ENCODE measurements at regions not wholly inside any gene's neighbourhood (a gene's known extent, or its start where the extent isn't known, plus 50 kb on each side); places are given as distances from the start of the nearest gene placed in this dataset.

DNA sequence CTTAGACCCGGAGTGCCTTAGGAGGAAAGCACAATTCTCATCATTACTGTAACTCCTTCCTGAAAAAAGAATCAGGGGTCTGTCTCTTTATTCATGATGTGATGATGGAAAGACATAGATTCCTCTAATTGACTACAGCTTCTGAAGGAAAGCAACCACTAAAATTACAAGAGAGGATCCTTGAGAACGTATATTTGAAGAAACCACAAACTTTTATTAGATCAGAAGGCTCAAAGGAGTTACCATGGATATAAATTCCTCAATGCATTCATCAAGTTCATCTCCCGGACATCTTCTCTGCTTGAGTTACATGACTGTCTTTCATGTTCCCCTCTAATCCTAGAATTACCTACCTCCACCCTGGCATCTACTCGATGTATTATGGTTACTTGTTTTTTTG lies 104.1 kb upstream of the PAPPA start:
- Mint-ChIP-seq H3K4me3 (ENCODE audit: unreplicated experiment) (no peak overlapping the region), H3K9me3 (ENCODE audit: unreplicated experiment) (no peaks in the 10 kb centered on the region), H3K27ac (ENCODE audit: unreplicated experiment) (no peak overlapping the region), H3K4me1 (ENCODE audit: unreplicated experiment) (no peaks in the 10 kb centered on the region), H3K36me3 (ENCODE audit: unreplicated experiment) (peaks cover 3% of the 10 kb centered on the region), H3K27me3 (ENCODE audit: unreplicated experiment) (no peaks in the 10 kb centered on the region)
- TF ChIP-seq, protein P1, sequence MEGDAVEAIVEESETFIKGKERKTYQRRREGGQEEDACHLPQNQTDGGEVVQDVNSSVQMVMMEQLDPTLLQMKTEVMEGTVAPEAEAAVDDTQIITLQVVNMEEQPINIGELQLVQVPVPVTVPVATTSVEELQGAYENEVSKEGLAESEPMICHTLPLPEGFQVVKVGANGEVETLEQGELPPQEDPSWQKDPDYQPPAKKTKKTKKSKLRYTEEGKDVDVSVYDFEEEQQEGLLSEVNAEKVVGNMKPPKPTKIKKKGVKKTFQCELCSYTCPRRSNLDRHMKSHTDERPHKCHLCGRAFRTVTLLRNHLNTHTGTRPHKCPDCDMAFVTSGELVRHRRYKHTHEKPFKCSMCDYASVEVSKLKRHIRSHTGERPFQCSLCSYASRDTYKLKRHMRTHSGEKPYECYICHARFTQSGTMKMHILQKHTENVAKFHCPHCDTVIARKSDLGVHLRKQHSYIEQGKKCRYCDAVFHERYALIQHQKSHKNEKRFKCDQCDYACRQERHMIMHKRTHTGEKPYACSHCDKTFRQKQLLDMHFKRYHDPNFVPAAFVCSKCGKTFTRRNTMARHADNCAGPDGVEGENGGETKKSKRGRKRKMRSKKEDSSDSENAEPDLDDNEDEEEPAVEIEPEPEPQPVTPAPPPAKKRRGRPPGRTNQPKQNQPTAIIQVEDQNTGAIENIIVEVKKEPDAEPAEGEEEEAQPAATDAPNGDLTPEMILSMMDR (IDR thresholded peaks at IDR 0.05): no peak
- no peak for DNase-seq (ENCODE audit: extremely low spot score, unreplicated experiment)

DNA sequence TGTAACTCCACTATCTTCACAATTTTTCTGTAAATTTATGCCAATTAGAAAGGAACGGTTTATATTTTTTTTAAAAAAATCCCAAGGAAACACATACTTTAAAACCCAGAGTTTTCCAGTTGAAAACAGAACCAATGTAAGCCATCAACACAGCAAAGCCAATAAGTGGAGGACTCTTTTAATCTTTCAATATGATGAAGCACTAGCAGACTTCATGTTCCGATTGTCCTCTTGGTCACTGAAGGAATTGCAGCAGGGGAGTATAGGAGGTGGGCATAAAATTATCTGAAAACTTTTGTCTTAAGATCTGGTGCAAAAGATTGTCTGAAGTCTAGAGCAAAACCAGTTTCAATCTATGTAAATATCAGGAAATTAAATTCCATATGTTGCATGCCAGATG lies 102.1 kb upstream of the PAPPA start:
- no peak overlapping the region for H3K27ac Mint-ChIP-seq (ENCODE audit: unreplicated experiment)
- no peaks in the 10 kb centered on the region for H3K36me3 Mint-ChIP-seq (ENCODE audit: unreplicated experiment)
- TF ChIP-seq, protein P1 (IDR thresholded peaks at IDR 0.05): no peak
- H3K9me3 Mint-ChIP-seq (ENCODE audit: unreplicated experiment): peaks cover 4% of the 10 kb centered on the region
- H3K4me3 Mint-ChIP-seq (ENCODE audit: unreplicated experiment): no peak overlapping the region
- DNase-seq (ENCODE audit: extremely low spot score, unreplicated experiment): no peak
- H3K4me1 Mint-ChIP-seq (ENCODE audit: unreplicated experiment): no peaks in the 10 kb centered on the region
- H3K27me3 Mint-ChIP-seq (ENCODE audit: unreplicated experiment): no peaks in the 10 kb centered on the region

DNA sequence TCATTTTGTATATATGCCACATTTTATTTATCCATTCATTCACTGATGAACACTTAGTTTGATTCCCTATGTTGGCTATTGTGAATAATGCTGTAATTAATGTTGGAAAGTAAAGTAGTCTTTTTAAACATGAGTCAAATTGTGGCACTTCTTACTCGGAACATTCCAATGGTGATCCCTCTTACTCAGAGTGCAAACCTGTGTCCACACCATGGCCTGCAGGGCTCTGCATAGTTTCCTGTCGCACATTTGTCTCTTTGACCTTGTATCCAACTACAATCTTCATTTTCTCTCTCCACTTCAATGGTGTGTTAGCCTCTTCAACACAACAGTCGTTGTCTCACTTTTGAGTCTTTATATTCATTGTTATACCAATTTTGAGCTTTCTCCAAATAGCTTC lies 98.1 kb upstream of the PAPPA start:
- Mint-ChIP-seq H3K36me3 (ENCODE audit: unreplicated experiment) (no peaks in the 10 kb centered on the region), H3K4me3 (ENCODE audit: unreplicated experiment) (no peak overlapping the region), H3K4me1 (ENCODE audit: unreplicated experiment) (peaks cover 22% of the 10 kb centered on the region), H3K27me3 (ENCODE audit: unreplicated experiment) (no peaks in the 10 kb centered on the region), H3K27ac (ENCODE audit: unreplicated experiment) (no peak overlapping the region), H3K9me3 (ENCODE audit: unreplicated experiment) (peaks cover 4% of the 10 kb centered on the region)
- DNase-seq (ENCODE audit: extremely low spot score, unreplicated experiment): no peak
- TF ChIP-seq, protein P1 (IDR thresholded peaks at IDR 0.05): no peak

DNA sequence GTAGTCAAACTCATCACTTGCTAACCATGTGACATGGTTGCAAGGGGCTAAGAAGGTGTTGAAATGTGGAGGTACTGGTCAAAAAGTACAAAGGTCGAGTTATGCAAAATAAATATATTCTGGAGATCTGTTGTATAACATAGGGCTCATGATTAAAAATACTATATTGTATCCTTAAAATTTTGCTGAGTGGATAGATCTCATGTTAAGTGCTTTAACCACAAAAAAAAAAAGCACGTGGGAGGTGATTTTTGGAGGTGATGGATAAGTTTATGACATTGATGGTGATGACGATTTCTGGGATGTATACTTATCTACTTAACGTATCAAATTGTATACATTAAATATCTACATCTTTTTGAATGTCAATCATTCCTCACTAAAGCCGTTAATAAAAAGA lies 96.2 kb upstream of the PAPPA start:
- Mint-ChIP-seq H3K4me1 (ENCODE audit: unreplicated experiment) (peaks cover 22% of the 10 kb centered on the region), H3K27me3 (ENCODE audit: unreplicated experiment) (no peaks in the 10 kb centered on the region), H3K4me3 (ENCODE audit: unreplicated experiment) (no peak overlapping the region), H3K36me3 (ENCODE audit: unreplicated experiment) (no peaks in the 10 kb centered on the region), H3K9me3 (ENCODE audit: unreplicated experiment) (peaks cover 4% of the 10 kb centered on the region), H3K27ac (ENCODE audit: unreplicated experiment) (no peak overlapping the region)
- TF ChIP-seq, protein P1 (IDR thresholded peaks at IDR 0.05): no peak
- DNase-seq (ENCODE audit: extremely low spot score, unreplicated experiment): no peak

DNA sequence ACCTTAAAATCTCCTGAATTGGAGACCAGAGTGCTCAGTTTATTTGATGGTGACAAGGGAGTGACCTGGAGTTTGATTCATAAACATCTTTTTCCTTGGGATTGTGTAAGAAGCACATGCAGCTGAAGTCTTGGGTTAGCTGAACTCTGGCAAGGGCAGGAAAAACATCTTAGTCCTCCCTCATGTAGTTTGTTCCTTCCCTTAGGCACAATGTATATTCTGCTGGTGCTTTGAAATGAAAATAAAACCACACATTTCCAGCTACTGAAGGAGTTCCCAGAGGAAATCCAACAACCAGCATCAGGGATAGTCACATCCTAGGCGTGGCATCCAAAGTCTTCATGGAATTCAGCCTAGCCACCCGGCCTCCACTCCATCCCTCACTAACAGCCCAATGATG lies 95.2 kb upstream of the PAPPA start:
- H3K9me3 Mint-ChIP-seq (ENCODE audit: unreplicated experiment): peaks cover 4% of the 10 kb centered on the region
- no peaks in the 10 kb centered on the region for H3K36me3 Mint-ChIP-seq (ENCODE audit: unreplicated experiment)
- no peak overlapping the region for H3K4me3 Mint-ChIP-seq (ENCODE audit: unreplicated experiment)
- peak overlapping the region; percentile 63 for H3K27ac Mint-ChIP-seq (ENCODE audit: unreplicated experiment)
- DNase-seq (ENCODE audit: extremely low spot score, unreplicated experiment): no peak
- peaks cover 22% of the 10 kb centered on the region for H3K4me1 Mint-ChIP-seq (ENCODE audit: unreplicated experiment)
- TF ChIP-seq, protein P1 (IDR thresholded peaks at IDR 0.05): no peak
- H3K27me3 Mint-ChIP-seq (ENCODE audit: unreplicated experiment): no peaks in the 10 kb centered on the region
